ENCODE measurements at regions not wholly inside any gene's neighbourhood (a gene's known extent, or its start where the extent isn't known, plus 50 kb on each side); places are given as distances from the start of the nearest gene placed in this dataset.

DNA sequence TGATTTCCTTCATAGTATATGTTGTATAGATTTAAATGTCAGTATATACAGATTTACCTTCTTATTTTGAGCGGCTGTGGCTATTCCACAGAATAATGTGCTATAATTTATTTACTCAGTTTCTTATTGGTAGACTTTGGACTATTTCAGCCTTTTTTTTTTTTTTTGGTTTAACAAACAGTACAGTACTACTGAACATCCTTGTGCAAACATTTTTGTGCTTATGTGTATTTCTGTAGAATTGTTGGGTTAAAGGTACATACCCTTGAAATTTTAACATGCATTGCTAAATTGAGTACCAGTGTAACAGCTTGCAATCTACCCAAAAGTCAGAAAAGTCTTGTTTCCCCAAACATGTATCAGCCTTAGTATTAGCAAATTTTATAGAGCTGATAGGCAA lies 68.8 kb downstream of the HHEX start:
- H3K27me3 ChIP-seq (ENCODE audit: control insufficient read depth in 2 of 2, insufficient read depth in 2 of 2, low read length in 2 of 2): no peaks in the 10 kb centered on the region
- no peaks in the 10 kb centered on the region for H3K36me3 ChIP-seq (ENCODE audit: control insufficient read depth in 2 of 2, insufficient read depth in 2 of 2, low read length in 2 of 2)
- H3K9me3 ChIP-seq (ENCODE audit: control insufficient read depth in 2 of 2, low read length in 2 of 2): no peaks in the 10 kb centered on the region
- no peak overlapping the region for H3K4me3 ChIP-seq (ENCODE audit: low read length in 2 of 2)
- no peak overlapping the region for H3K27ac ChIP-seq (ENCODE audit: low read depth in 2 of 2, low read length in 2 of 2)
- H3K9ac ChIP-seq (ENCODE audit: low read depth in 1 of 2, low read length in 2 of 2): no peak overlapping the region
- H3K4me1 ChIP-seq (ENCODE audit: control insufficient read depth in 2 of 2, insufficient read depth in 2 of 2, low read length in 2 of 2): peaks cover 9 to 19% of the 10 kb centered on the region in 2 donors

DNA sequence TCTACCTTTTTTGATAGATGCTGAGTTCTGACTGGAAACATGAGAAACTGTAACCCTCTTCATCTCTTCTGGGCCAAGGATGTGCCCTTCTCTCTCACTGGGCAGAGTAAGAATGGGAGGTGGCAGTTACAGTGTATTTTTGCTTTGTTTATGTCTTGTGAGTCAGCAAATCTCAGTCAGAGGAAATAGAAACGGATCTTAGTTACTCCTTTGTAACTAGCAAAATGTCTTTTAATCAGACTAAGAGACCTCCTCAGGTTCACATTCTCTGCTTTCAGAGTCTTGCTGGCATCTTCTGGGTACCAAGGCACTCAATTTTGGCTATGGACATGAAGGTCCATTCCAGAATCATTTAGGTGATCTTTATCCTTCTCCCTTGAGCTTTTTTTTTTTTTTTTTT lies 70.9 kb downstream of the HHEX start:
- H3K9me3 ChIP-seq (ENCODE audit: control insufficient read depth in 2 of 2, low read length in 2 of 2): no peaks in the 10 kb centered on the region
- peaks cover 8 to 19% of the 10 kb centered on the region in 2 donors for H3K4me1 ChIP-seq (ENCODE audit: control insufficient read depth in 2 of 2, insufficient read depth in 2 of 2, low read length in 2 of 2)
- no peak overlapping the region for H3K27ac ChIP-seq (ENCODE audit: low read depth in 2 of 2, low read length in 2 of 2)
- H3K9ac ChIP-seq (ENCODE audit: low read depth in 1 of 2, low read length in 2 of 2): no peak overlapping the region
- H3K27me3 ChIP-seq (ENCODE audit: control insufficient read depth in 2 of 2, insufficient read depth in 2 of 2, low read length in 2 of 2): no peaks in the 10 kb centered on the region
- H3K36me3 ChIP-seq (ENCODE audit: control insufficient read depth in 2 of 2, insufficient read depth in 2 of 2, low read length in 2 of 2): no peaks in the 10 kb centered on the region
- H3K4me3 ChIP-seq (ENCODE audit: low read length in 2 of 2): no peak overlapping the region

GRCh38 chr10:92761571-92761970 lies 71.8 kb downstream of the HHEX start:
- no peak overlapping the region for H3K4me3 ChIP-seq (ENCODE audit: low read length in 2 of 2)
- peaks cover 6 to 19% of the 10 kb centered on the region in 2 donors for H3K4me1 ChIP-seq (ENCODE audit: control insufficient read depth in 2 of 2, insufficient read depth in 2 of 2, low read length in 2 of 2)
- no peak overlapping the region for H3K27ac ChIP-seq (ENCODE audit: low read depth in 2 of 2, low read length in 2 of 2)

GRCh38 chr10:92763634-92764155 lies 73.9 kb downstream of the HHEX start:
- Histone ChIP-seq H3K9ac (ENCODE audit: low read depth in 1 of 2, low read length in 2 of 2) (no peak overlapping the region), H3K27me3 (ENCODE audit: control insufficient read depth in 2 of 2, insufficient read depth in 2 of 2, low read length in 2 of 2) (no peaks in the 10 kb centered on the region), H3K4me1 (ENCODE audit: control insufficient read depth in 2 of 2, insufficient read depth in 2 of 2, low read length in 2 of 2) (peaks cover 2 to 5% of the 10 kb centered on the region in 2 donors), H3K27ac (ENCODE audit: low read depth in 2 of 2, low read length in 2 of 2) (no peak overlapping the region), H3K4me3 (ENCODE audit: low read length in 2 of 2) (no peak overlapping the region), H3K36me3 (ENCODE audit: control insufficient read depth in 2 of 2, insufficient read depth in 2 of 2, low read length in 2 of 2) (no peaks in the 10 kb centered on the region), H3K9me3 (ENCODE audit: control insufficient read depth in 2 of 2, low read length in 2 of 2) (no peaks in the 10 kb centered on the region)

More at GRCh38 chr10:92761571-92761970, 71.8 kb downstream of the HHEX start:
- no peaks in the 10 kb centered on the region for H3K9me3 ChIP-seq (ENCODE audit: control insufficient read depth in 2 of 2, low read length in 2 of 2)
- H3K27me3 ChIP-seq (ENCODE audit: control insufficient read depth in 2 of 2, insufficient read depth in 2 of 2, low read length in 2 of 2): no peaks in the 10 kb centered on the region
- H3K36me3 ChIP-seq (ENCODE audit: control insufficient read depth in 2 of 2, insufficient read depth in 2 of 2, low read length in 2 of 2): no peaks in the 10 kb centered on the region
- H3K9ac ChIP-seq (ENCODE audit: low read depth in 1 of 2, low read length in 2 of 2): no peak overlapping the region

DNA sequence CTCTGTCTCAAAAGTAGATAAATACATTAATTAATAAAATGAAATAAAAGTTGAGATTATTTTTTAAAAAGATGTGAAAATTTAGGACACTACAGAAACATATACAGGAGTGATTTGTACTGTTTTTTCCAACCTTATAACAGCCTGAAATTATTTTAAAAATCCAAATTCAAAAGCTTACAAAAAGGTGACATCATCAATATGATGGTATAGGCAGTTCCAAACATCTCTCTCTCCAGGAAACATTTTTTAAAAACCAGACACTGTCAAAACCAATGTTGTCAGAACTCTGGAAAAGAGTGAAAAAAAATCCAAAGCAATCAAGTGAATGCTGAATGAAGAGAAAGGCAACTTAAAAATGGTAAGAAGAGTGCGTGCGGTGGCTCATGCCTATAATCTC lies 76.7 kb downstream of the HHEX start:
- no peaks in the 10 kb centered on the region for H3K4me1 ChIP-seq (ENCODE audit: control insufficient read depth in 2 of 2, insufficient read depth in 2 of 2, low read length in 2 of 2)
- H3K27ac ChIP-seq (ENCODE audit: low read depth in 2 of 2, low read length in 2 of 2): no peak overlapping the region
- H3K36me3 ChIP-seq (ENCODE audit: control insufficient read depth in 2 of 2, insufficient read depth in 2 of 2, low read length in 2 of 2): no peaks in the 10 kb centered on the region
- no peak overlapping the region for H3K4me3 ChIP-seq (ENCODE audit: low read length in 2 of 2)
- no peak overlapping the region for H3K9ac ChIP-seq (ENCODE audit: low read depth in 1 of 2, low read length in 2 of 2)
- H3K27me3 ChIP-seq (ENCODE audit: control insufficient read depth in 2 of 2, insufficient read depth in 2 of 2, low read length in 2 of 2): no peaks in the 10 kb centered on the region
- no peaks in the 10 kb centered on the region for H3K9me3 ChIP-seq (ENCODE audit: control insufficient read depth in 2 of 2, low read length in 2 of 2)

DNA sequence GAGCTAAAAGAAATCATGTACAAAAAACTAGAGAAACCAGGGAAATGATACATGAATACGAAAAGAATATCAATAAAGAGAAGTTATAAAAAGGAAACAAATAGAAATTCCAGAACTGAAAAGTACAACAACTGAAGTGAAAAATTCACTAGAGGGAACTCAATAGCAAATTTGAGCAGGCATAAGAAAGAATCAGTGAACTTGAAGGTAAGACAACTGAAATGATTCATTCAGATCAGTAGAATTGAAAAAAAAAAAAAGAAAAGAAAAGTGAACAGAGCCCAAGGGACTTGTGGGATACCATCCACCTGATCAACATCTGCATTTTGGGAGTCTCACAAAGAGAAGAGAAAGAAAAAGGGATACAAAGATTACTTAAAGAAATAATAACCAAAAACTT lies 78.3 kb downstream of the HHEX start:
- H3K4me3 ChIP-seq (ENCODE audit: low read length in 2 of 2): no peak overlapping the region
- no peaks in the 10 kb centered on the region for H3K9me3 ChIP-seq (ENCODE audit: control insufficient read depth in 2 of 2, low read length in 2 of 2)
- no peaks in the 10 kb centered on the region for H3K36me3 ChIP-seq (ENCODE audit: control insufficient read depth in 2 of 2, insufficient read depth in 2 of 2, low read length in 2 of 2)
- H3K9ac ChIP-seq (ENCODE audit: low read depth in 1 of 2, low read length in 2 of 2): no peak overlapping the region
- no peaks in the 10 kb centered on the region for H3K27me3 ChIP-seq (ENCODE audit: control insufficient read depth in 2 of 2, insufficient read depth in 2 of 2, low read length in 2 of 2)
- H3K27ac ChIP-seq (ENCODE audit: low read depth in 2 of 2, low read length in 2 of 2): no peak overlapping the region
- no peaks in the 10 kb centered on the region for H3K4me1 ChIP-seq (ENCODE audit: control insufficient read depth in 2 of 2, insufficient read depth in 2 of 2, low read length in 2 of 2)

DNA sequence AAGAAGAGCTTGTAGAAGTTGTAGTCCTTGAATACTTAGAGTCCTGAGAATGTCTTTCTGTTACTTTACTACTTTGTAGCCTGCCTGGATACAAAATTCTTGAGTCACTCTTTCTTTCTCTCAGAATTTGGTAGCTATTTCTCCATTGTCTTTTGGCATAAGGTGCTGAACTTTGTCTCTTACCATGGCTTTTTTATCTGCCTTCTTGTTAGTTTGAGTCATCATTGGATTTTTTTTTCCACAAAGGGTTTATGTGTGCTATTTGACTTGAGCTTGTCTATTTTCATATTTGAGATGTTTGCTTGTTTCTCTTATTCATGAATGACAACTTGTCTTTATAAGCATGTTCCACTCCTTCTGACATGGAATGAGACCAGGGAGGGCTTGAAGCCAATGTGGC lies 74.5 kb upstream of the EXOC6 start:
- no peaks in the 10 kb centered on the region for H3K4me1 ChIP-seq (ENCODE audit: control insufficient read depth in 2 of 2, insufficient read depth in 2 of 2, low read length in 2 of 2)
- H3K9ac ChIP-seq (ENCODE audit: low read depth in 1 of 2, low read length in 2 of 2): no peak overlapping the region
- H3K4me3 ChIP-seq (ENCODE audit: low read length in 2 of 2): no peak overlapping the region
- H3K27me3 ChIP-seq (ENCODE audit: control insufficient read depth in 2 of 2, insufficient read depth in 2 of 2, low read length in 2 of 2): no peaks in the 10 kb centered on the region
- no peak overlapping the region for H3K27ac ChIP-seq (ENCODE audit: low read depth in 2 of 2, low read length in 2 of 2)
- H3K36me3 ChIP-seq (ENCODE audit: control insufficient read depth in 2 of 2, insufficient read depth in 2 of 2, low read length in 2 of 2): no peaks in the 10 kb centered on the region
- no peaks in the 10 kb centered on the region for H3K9me3 ChIP-seq (ENCODE audit: control insufficient read depth in 2 of 2, low read length in 2 of 2)

DNA sequence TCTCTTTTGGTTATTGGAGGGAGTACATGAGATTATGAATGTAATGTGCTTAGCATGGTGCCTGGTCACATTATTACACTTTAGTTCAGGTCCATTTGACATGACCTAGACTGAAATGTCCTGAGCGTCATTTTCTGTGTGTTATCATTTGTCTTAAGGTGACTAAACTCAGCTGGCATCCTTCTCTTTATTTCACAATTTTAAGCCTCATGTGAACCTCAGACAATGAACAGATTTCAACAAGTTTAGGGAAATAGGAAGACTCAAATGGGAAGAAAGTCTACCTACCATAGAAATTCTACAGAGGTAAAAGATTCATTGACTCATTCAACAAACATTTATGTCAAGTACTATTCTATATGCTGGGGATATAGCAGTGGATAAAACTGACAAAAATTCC lies 70.2 kb upstream of the EXOC6 start:
- Histone ChIP-seq H3K36me3 (ENCODE audit: control insufficient read depth in 2 of 2, insufficient read depth in 2 of 2, low read length in 2 of 2) (no peaks in the 10 kb centered on the region), H3K4me1 (ENCODE audit: control insufficient read depth in 2 of 2, insufficient read depth in 2 of 2, low read length in 2 of 2) (no peaks in the 10 kb centered on the region), H3K27me3 (ENCODE audit: control insufficient read depth in 2 of 2, insufficient read depth in 2 of 2, low read length in 2 of 2) (no peaks in the 10 kb centered on the region), H3K4me3 (ENCODE audit: low read length in 2 of 2) (no peak overlapping the region), H3K27ac (ENCODE audit: low read depth in 2 of 2, low read length in 2 of 2) (no peak overlapping the region), H3K9ac (ENCODE audit: low read depth in 1 of 2, low read length in 2 of 2) (no peak overlapping the region), H3K9me3 (ENCODE audit: control insufficient read depth in 2 of 2, low read length in 2 of 2) (no peaks in the 10 kb centered on the region)

DNA sequence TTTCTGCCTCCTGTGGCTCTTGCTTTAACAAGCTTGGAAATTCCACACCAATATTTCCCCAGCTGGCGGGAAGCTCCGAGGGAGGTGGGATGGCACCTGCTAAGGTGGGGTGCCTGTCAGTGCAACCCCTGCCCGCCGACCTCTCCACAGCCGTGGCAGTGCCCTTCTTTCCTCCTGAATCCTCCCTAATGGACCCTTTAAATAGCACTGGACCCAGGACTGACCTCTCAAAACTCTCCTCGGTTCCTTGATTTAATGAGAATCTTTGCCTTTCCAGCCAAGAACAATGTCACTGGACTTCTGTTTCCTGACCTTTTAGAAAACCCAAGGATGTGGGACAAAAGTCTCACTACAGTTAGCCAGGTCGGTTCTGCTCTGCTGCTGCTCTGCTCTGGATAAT lies 63.2 kb upstream of the EXOC6 start:
- Histone ChIP-seq H3K9me3 (ENCODE audit: control insufficient read depth in 2 of 2, low read length in 2 of 2) (no peaks in the 10 kb centered on the region), H3K4me1 (ENCODE audit: control insufficient read depth in 2 of 2, insufficient read depth in 2 of 2, low read length in 2 of 2) (no peaks in the 10 kb centered on the region), H3K36me3 (ENCODE audit: control insufficient read depth in 2 of 2, insufficient read depth in 2 of 2, low read length in 2 of 2) (no peaks in the 10 kb centered on the region), H3K27me3 (ENCODE audit: control insufficient read depth in 2 of 2, insufficient read depth in 2 of 2, low read length in 2 of 2) (no peaks in the 10 kb centered on the region), H3K4me3 (ENCODE audit: low read length in 2 of 2) (no peak overlapping the region), H3K9ac (ENCODE audit: low read depth in 1 of 2, low read length in 2 of 2) (no peak overlapping the region), H3K27ac (ENCODE audit: low read depth in 2 of 2, low read length in 2 of 2) (no peak overlapping the region)

- Histone ChIP-seq H3K4me3 (ENCODE audit: low read length in 2 of 2) (no peak overlapping the region), H3K36me3 (ENCODE audit: control insufficient read depth in 2 of 2, insufficient read depth in 2 of 2, low read length in 2 of 2) (no peaks in the 10 kb centered on the region), H3K9me3 (ENCODE audit: control insufficient read depth in 2 of 2, low read length in 2 of 2) (no peaks in the 10 kb centered on the region), H3K9ac (ENCODE audit: low read depth in 1 of 2, low read length in 2 of 2) (no peak overlapping the region), H3K27me3 (ENCODE audit: control insufficient read depth in 2 of 2, insufficient read depth in 2 of 2, low read length in 2 of 2) (no peaks in the 10 kb centered on the region), H3K27ac (ENCODE audit: low read depth in 2 of 2, low read length in 2 of 2) (no peak overlapping the region), H3K4me1 (ENCODE audit: control insufficient read depth in 2 of 2, insufficient read depth in 2 of 2, low read length in 2 of 2) (no peaks in the 10 kb centered on the region)
Measured at GRCh38 chr10:92787557-92788152, 60.7 kb upstream of the EXOC6 start.

GRCh38 chr10:92789067-92789466 lies 59.3 kb upstream of the EXOC6 start:
- Histone ChIP-seq H3K36me3 (ENCODE audit: control insufficient read depth in 2 of 2, insufficient read depth in 2 of 2, low read length in 2 of 2) (no peaks in the 10 kb centered on the region), H3K9me3 (ENCODE audit: control insufficient read depth in 2 of 2, low read length in 2 of 2) (no peaks in the 10 kb centered on the region), H3K4me3 (ENCODE audit: low read length in 2 of 2) (no peak overlapping the region), H3K27me3 (ENCODE audit: control insufficient read depth in 2 of 2, insufficient read depth in 2 of 2, low read length in 2 of 2) (no peaks in the 10 kb centered on the region), H3K9ac (ENCODE audit: low read depth in 1 of 2, low read length in 2 of 2) (no peak overlapping the region), H3K27ac (ENCODE audit: low read depth in 2 of 2, low read length in 2 of 2) (no peak overlapping the region), H3K4me1 (ENCODE audit: control insufficient read depth in 2 of 2, insufficient read depth in 2 of 2, low read length in 2 of 2) (no peaks in the 10 kb centered on the region)
